ENCODE measurements at regions not wholly inside any gene's neighbourhood (a gene's known extent, or its start where the extent isn't known, plus 50 kb on each side); places are given as distances from the start of the nearest gene placed in this dataset.
A peak's percentile ranks its signal among the peaks of the same experiment; 100 is the strongest.

- TF ChIP-seq, protein P1, sequence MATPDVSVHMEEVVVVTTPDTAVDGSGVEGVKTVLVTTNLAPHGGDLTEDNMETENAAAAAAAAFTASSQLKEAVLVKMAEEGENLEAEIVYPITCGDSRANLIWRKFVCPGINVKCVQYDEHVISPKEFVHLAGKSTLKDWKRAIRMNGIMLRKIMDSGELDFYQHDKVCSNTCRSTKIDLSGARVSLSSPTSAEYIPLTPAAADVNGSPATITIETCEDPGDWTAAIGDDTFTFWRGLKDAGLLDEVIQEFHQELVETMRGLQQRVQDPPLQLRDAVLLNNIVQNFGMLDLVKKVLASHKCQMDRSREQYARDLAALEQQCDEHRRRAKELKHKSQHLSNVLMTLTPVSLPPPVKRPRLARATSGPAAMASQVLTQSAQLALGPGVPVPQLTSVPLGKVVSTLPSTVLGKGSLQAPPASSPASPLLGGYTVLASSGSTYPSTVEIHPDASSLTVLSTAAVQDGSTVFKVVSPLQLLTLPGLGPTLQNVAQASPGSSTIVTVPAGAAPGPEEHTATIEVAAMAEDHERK (CRISPR knock-in tag; IDR thresholded peaks at IDR 0.05; ENCODE audit: low read depth), result no peak
- no peak; the same call in 1 of the 2 replicates for TF ChIP-seq SIX1 (CRISPR knock-in tag; IDR thresholded peaks at IDR 0.05; ENCODE audit: borderline replicate concordance)
- TF ChIP-seq TEAD3 (CRISPR knock-in tag; optimal IDR thresholded peaks at IDR 0.05; ENCODE audit: borderline replicate concordance), result peak; percentile 98
- no peak for TF ChIP-seq ZSCAN25 (CRISPR knock-in tag; IDR thresholded peaks at IDR 0.05)
- no peak for TF ChIP-seq HES4 (CRISPR knock-in tag; IDR thresholded peaks at IDR 0.05; ENCODE audit: borderline replicate concordance)
- peak; percentile 41; the same call in 1 of the 2 replicates for TF ChIP-seq MEIS1 (CRISPR knock-in tag; IDR thresholded peaks at IDR 0.05; ENCODE audit: borderline replicate concordance)
- TF ChIP-seq ZFY (CRISPR knock-in tag; IDR thresholded peaks at IDR 0.05), result peak; percentile 28; the same call in 1 of the 2 replicates
- TF ChIP-seq SOX6 (IDR thresholded peaks at IDR 0.05), result no peak
- TF ChIP-seq SOX6 (CRISPR knock-in tag; IDR thresholded peaks at IDR 0.05), result peak; percentile 89
- TF ChIP-seq ZNF781 (CRISPR knock-in tag; IDR thresholded peaks at IDR 0.05; ENCODE audit: borderline replicate concordance, not compliant biosample characterization), result no peak
- 0 out of 2 replicates have a peak, but pooled peaks have one; percentile 68 for TF ChIP-seq MIXL1 (CRISPR knock-in tag; IDR thresholded peaks at IDR 0.05)
- TF ChIP-seq ZFP82 (CRISPR knock-in tag; IDR thresholded peaks at IDR 0.05; ENCODE audit: borderline replicate concordance), result peak; percentile 73; the same call in 1 of the 2 replicates
- TF ChIP-seq MXD3 (CRISPR knock-in tag; IDR thresholded peaks at IDR 0.05), result no peak
- TF ChIP-seq CEBPZ (IDR thresholded peaks at IDR 0.05; ENCODE audit: low read length), result no peak
- TF ChIP-seq, protein P2, sequence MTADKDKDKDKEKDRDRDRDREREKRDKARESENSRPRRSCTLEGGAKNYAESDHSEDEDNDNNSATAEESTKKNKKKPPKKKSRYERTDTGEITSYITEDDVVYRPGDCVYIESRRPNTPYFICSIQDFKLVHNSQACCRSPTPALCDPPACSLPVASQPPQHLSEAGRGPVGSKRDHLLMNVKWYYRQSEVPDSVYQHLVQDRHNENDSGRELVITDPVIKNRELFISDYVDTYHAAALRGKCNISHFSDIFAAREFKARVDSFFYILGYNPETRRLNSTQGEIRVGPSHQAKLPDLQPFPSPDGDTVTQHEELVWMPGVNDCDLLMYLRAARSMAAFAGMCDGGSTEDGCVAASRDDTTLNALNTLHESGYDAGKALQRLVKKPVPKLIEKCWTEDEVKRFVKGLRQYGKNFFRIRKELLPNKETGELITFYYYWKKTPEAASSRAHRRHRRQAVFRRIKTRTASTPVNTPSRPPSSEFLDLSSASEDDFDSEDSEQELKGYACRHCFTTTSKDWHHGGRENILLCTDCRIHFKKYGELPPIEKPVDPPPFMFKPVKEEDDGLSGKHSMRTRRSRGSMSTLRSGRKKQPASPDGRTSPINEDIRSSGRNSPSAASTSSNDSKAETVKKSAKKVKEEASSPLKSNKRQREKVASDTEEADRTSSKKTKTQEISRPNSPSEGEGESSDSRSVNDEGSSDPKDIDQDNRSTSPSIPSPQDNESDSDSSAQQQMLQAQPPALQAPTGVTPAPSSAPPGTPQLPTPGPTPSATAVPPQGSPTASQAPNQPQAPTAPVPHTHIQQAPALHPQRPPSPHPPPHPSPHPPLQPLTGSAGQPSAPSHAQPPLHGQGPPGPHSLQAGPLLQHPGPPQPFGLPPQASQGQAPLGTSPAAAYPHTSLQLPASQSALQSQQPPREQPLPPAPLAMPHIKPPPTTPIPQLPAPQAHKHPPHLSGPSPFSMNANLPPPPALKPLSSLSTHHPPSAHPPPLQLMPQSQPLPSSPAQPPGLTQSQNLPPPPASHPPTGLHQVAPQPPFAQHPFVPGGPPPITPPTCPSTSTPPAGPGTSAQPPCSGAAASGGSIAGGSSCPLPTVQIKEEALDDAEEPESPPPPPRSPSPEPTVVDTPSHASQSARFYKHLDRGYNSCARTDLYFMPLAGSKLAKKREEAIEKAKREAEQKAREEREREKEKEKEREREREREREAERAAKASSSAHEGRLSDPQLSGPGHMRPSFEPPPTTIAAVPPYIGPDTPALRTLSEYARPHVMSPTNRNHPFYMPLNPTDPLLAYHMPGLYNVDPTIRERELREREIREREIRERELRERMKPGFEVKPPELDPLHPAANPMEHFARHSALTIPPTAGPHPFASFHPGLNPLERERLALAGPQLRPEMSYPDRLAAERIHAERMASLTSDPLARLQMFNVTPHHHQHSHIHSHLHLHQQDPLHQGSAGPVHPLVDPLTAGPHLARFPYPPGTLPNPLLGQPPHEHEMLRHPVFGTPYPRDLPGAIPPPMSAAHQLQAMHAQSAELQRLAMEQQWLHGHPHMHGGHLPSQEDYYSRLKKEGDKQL (CRISPR knock-in tag; IDR thresholded peaks at IDR 0.05; ENCODE audit: low read depth), result peak; percentile 65
- no peak for TF ChIP-seq ZNF225 (CRISPR knock-in tag; IDR thresholded peaks at IDR 0.05)
- TF ChIP-seq, protein P3, sequence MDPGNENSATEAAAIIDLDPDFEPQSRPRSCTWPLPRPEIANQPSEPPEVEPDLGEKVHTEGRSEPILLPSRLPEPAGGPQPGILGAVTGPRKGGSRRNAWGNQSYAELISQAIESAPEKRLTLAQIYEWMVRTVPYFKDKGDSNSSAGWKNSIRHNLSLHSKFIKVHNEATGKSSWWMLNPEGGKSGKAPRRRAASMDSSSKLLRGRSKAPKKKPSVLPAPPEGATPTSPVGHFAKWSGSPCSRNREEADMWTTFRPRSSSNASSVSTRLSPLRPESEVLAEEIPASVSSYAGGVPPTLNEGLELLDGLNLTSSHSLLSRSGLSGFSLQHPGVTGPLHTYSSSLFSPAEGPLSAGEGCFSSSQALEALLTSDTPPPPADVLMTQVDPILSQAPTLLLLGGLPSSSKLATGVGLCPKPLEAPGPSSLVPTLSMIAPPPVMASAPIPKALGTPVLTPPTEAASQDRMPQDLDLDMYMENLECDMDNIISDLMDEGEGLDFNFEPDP (CRISPR knock-in tag; conservative IDR thresholded peaks at IDR 0.05), result no peak
- no peak for TF ChIP-seq MLLT10 (CRISPR knock-in tag; IDR thresholded peaks at IDR 0.05)
- TF ChIP-seq JUN (CRISPR knock-in tag; IDR thresholded peaks at IDR 0.05), result peak; percentile 70; the same call in 1 of the 2 replicates
Observed at GRCh38 chr12:4011597-4011996, 138.4 kb upstream of the PARP11 start (continued).
